Lower leg skin (tissue), 4 donors: ENCODE measurements at regions not wholly inside any gene's neighbourhood (a gene's known extent, or its start where the extent isn't known, plus 50 kb on each side); places are given as distances from the start of the nearest gene placed in this dataset.

Experiments
- DNase-seq, 2 donors: peaks; one replicate each; pipeline ENCODE4 v3.0.0-alpha.2; 2019; ENCODE audit warnings: low spot score in 2 of 2
- H3K4me3 ChIP-seq: fragments of 200-600 bp; sonication (generic); 2 replicates; pipeline ENCODE4 v1.5.1; 2017; ENCODE audit warnings: mild to moderate bottlenecking, low read depth; ENCODE audit not compliant: poor library complexity, severe bottlenecking
- POLR2A ChIP-seq, 2 donors: fragments of 450-650 bp; IDR thresholded peaks; one replicate each; pipeline ENCODE4 v1.6.1; 2016 to 2017; ENCODE audit warnings: antibody characterized with exemption in 2 of 2, mild to moderate bottlenecking in 1 of 2, moderate library complexity in 1 of 2
- WGBS, 2 donors: methylation state at CpG; one replicate each; pipeline ENCODE4 v1.1.5; 2018; 5-methylcytosine and 5-hydroxymethylcytosine counted together
- intact Hi-C: fragments of 100-400 bp; cut with DNase I; formaldehyde crosslinking; loops from one replicate; pipeline ENCODE4 v1.15.0; 2023; ENCODE audit warnings: low total_unique reads
- TF ChIP-seq, protein P1 (sequence below), 3 donors: fragments of 450-650 bp; IDR thresholded peaks; one replicate each; pipeline ENCODE4 v1.5.1; 2016; ENCODE audit warnings: antibody characterized with exemption in 3 of 3, mild to moderate bottlenecking in 3 of 3, moderate library complexity in 2 of 3

GRCh38 chr7:156446990-156447389 lies 193.6 kb upstream of the RNF32 start:
- no peak overlapping the region for H3K4me3 ChIP-seq

GRCh38 chr7:156445997-156446761 lies 194.4 kb upstream of the RNF32 start:
- no peak overlapping the region for H3K4me3 ChIP-seq
- peak in 1 of 2 donors; percentile 65 for DNase-seq
- WGBS, 2 donors = 82 to 87% methylated on average over 16 of the region's 16 CpGs
- intact Hi-C loops = no loop called here
- TF ChIP-seq, protein P1, sequence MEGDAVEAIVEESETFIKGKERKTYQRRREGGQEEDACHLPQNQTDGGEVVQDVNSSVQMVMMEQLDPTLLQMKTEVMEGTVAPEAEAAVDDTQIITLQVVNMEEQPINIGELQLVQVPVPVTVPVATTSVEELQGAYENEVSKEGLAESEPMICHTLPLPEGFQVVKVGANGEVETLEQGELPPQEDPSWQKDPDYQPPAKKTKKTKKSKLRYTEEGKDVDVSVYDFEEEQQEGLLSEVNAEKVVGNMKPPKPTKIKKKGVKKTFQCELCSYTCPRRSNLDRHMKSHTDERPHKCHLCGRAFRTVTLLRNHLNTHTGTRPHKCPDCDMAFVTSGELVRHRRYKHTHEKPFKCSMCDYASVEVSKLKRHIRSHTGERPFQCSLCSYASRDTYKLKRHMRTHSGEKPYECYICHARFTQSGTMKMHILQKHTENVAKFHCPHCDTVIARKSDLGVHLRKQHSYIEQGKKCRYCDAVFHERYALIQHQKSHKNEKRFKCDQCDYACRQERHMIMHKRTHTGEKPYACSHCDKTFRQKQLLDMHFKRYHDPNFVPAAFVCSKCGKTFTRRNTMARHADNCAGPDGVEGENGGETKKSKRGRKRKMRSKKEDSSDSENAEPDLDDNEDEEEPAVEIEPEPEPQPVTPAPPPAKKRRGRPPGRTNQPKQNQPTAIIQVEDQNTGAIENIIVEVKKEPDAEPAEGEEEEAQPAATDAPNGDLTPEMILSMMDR (IDR thresholded peaks at IDR 0.05) = no peak
- TF ChIP-seq POLR2A (IDR thresholded peaks at IDR 0.05) = no peak

More at GRCh38 chr7:156446990-156447389, 193.6 kb upstream of the RNF32 start:
- intact Hi-C loops = no loop called here
- DNase-seq = peak in 1 of 2 donors; percentile 23
- TF ChIP-seq, protein P1 (IDR thresholded peaks at IDR 0.05) = no peak
- no peak for TF ChIP-seq POLR2A (IDR thresholded peaks at IDR 0.05)

GRCh38 chr7:156442516-156442915 lies 198.1 kb upstream of the RNF32 start:
- WGBS, 2 donors = 21 to 31% methylated on average over 10 of the region's 10 CpGs
- TF ChIP-seq, protein P1 (IDR thresholded peaks at IDR 0.05) = no peak
- TF ChIP-seq POLR2A (IDR thresholded peaks at IDR 0.05) = no peak
- intact Hi-C loops = no loop called here
- DNase-seq = peak in 1 of 2 donors; percentile 66
- H3K4me3 ChIP-seq = no peak overlapping the region

- peak in 1 of 2 donors; percentile 58 for DNase-seq
- WGBS, 2 donors = 80 to 87% methylated on average over 13 of the region's 13 CpGs
- no peak overlapping the region for H3K4me3 ChIP-seq
- no peak for TF ChIP-seq POLR2A (IDR thresholded peaks at IDR 0.05)
- intact Hi-C loops = no loop called here
Observed at GRCh38 chr7:156440456-156440855, 200.1 kb upstream of the RNF32 start.

GRCh38 chr7:156438011-156438410 lies 202.6 kb upstream of the RNF32 start:
- 52 to 56% methylated on average over 2 of the region's 2 CpGs for WGBS, 2 donors
- no peak overlapping the region for H3K4me3 ChIP-seq
- TF ChIP-seq, protein P1 (IDR thresholded peaks at IDR 0.05) = no peak
- no peak for TF ChIP-seq POLR2A (IDR thresholded peaks at IDR 0.05)
- no peak for DNase-seq
- intact Hi-C loops = no loop called here

- intact Hi-C loops = no loop called here
- WGBS, 2 donors = 79 to 90% methylated on average over 8 of the region's 8 CpGs
- no peak overlapping the region for H3K4me3 ChIP-seq
- DNase-seq = peak in 1 of 2 donors; percentile 26
- no peak for TF ChIP-seq POLR2A (IDR thresholded peaks at IDR 0.05)
- TF ChIP-seq, protein P1 (IDR thresholded peaks at IDR 0.05) = no peak
Observed at GRCh38 chr7:156437021-156437614, 203.5 kb upstream of the RNF32 start.
